ENCODE measurements at regions not wholly inside any gene's neighbourhood (a gene's known extent, or its start where the extent isn't known, plus 50 kb on each side); places are given as distances from the start of the nearest gene placed in this dataset.
"Not testable (repeated sequence)": the region's sequence is repeated elsewhere in the genome, so short reads cannot be mapped to it uniquely, and the experiment has no call there.

DNA sequence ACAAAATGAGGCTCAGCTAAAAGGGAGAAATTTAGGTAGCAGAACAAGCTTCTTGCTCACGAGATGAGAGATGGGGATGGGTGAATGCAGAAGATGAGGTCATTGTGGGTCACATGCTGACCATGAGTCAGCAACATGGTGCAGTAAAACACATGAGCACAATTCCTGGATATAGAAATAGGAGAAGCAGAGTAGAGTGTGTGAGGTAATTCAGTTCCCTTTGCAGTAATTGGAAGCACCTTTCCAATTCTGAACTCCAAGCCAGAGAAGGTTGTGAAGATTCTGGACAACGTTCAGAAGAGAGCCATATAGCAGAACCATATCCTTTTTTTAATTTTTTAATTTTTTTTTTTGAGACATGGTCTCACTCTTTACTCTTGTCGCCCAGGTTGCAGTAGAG is 62.0 kb upstream of the LMNTD1 start:
- no peak for DNase-seq

DNA sequence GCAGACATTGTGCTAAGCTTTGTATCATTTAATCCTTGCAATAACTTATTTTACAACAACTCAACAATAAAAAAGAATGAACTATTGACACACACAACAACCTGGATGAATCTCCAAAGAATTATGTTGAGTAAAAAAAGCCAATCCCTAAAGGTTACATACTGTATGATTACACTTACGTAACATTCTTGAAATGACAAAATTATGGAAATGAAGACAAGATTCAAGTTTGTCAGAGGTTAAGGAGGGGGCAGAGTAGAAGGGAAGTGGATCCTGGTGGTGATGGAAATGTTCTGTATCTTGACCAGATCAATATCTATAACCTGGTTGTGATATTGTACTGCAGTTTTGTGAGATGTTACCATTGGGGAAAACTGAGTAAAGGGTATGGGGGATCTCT is 63.2 kb upstream of the LMNTD1 start:
- DNase-seq = no peak

DNA sequence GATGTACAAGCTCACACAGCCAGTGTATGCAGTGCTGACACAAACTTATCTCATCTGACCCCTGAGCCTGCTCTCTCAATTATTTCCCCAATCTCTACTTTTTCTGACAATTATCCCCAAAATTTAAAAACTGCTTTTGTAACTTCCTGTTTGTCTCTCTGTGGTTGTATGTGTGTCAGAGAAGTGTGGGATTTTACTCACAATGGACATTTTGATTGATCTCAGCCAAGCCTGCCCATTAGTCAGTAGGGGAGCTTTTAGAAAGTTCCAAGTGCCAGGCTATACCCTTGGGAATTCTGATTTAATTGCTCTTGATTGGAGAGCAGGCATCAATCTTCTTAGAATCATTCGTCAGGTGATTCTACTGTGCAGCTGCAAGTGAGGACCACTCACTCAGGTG is 64.9 kb upstream of the LMNTD1 start:
- DNase-seq = no peak

DNA sequence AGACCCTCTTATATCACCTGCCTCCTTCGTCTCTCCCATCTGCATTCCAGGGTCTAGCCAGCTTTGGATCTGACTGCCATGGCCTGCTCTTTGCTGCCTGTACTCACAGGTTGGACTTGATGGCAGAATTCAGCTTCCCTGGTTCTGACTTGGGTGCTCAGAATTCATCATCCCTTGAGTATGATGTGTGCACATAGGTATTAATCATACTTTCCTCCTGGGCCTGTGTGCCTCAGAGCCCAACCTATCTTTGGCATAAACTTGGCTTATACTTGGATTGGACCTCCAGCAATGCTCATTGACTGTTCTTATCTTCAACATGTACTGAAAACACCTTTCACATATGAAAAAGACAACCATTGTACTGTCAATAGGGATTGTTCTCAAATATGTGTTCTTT is 70.7 kb upstream of the LMNTD1 start:
- no peak for DNase-seq

DNA sequence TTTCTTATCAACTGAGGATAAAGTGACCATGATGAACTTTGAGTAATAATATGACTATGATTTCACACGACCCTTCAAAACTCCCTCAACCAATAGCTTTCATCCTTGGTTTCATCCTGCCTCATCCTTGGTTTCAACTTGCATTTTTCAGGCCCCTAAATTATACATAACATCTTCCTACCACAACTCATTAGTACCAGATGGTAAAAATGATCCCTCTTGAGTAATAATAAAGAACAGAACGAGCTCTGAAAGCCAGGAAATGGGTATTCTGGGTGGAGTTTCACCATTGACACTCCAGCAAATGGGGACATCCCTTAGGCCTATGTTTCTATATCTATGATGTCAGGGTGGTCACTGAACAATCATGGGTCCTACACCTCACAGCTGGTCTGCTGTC is 72.1 kb upstream of the LMNTD1 start:
- no peak for DNase-seq

DNA sequence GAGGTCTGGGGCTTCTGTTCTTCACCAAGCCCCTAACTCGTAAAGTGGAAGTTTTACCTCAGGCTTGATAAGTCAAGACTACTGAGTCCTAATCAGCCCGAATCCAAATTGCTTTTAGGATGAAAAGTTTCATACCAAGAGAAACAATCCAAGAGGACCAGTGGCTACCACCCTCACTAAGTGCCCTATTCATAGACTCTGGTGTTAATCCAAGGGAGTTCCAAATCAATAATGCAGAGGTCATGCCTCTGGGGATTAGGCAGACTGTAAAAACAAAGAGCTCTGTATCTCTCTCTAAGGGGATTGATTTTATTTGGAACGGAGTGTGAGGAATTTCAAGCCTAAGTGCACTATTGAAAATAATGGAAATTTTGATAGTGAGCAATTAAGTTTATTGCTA is 76.3 kb upstream of the LMNTD1 start:
- no peak for DNase-seq

DNA sequence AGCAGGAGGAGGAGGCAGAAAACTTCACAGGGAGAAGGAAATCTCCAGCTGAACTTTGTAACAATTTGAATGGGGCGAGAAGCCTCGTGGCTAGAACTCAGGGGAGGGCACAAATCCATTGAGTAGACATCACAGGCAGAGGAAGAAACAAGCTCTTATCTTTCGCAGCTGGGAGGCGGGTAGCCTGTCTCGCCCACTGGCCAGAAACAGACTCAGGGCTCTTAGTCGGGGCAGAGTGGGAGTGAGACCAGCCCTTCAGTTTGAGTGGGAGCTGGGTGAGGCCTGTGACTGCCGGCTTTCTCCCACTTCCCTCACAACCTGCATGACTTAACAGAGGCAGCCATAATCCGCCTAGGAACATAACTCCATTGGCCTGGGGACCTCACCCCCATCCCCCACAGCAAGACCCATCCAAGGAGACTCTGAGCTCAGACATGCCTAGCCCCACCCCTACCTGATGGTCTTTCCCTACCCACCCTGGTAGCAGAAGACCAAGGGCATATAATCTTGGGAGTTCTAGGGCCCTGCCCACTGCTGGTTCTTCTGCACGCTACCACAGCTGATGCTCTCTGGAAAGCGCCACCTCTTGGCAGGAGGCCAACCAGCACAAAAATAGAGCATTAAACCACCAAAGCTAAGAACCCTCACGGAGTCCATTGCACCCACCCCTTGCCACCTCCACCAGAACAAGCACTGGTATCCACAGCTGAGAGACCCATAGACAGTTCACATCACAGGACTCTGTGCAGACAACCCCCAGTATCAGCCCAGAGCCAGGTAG is 77.8 kb upstream of the LMNTD1 start:
- DNase-seq = not testable (repeated sequence)

DNA sequence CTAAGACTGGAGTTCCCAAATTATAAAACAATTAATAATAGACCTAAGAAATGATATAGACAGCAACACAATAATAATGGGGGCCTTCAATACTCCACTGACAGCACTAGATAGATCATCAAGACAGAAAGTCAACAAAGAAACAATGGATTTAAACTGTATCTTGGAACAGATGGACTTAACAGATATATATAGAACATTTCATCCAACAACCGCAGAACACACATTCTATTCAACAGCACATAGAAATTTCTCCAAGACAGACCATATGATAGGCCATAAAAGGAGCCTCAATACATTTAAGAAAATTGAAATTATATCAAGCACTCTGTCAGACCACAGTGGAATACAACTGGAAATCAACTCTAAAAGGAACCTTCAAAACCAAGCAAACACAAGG is 80.1 kb upstream of the LMNTD1 start:
- not testable (repeated sequence) for DNase-seq

DNA sequence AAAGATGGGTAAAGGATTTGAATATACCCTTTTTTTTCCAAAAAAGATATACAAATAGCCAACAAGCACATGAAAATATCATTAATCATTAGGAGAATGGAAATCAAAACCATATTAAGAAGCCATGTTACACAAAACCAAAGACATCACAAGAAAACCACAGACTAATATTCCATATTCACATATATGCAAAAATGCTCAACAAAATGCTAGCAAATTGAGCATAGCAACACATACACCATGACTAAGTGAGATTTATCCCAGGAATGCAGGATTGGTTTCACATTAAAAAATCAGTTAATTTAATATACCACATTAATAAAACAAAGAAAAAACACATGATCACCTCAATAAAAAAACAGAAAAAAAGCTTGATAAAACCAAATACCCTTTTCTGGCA is 84.7 kb upstream of the LMNTD1 start:
- DNase-seq = no peak

DNA sequence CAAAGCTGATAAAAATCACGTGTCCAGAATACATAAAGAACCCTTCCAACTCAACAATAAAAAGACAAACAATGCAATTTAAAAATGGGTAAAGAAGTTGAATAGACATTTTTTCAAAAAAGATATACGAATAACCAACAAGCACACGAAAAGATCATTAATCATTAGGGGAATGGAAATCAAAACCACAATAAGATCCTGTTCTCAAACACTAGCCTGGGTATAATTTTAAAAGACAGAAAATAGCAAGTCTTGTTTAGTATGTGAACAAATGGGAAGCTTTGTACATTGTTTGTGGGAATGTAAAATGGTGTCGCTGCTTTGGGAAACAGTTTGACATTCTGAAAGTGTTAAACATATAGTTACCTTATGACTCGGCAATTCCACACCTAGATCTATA is 86.3 kb upstream of the LMNTD1 start:
- DNase-seq = no peak

DNA sequence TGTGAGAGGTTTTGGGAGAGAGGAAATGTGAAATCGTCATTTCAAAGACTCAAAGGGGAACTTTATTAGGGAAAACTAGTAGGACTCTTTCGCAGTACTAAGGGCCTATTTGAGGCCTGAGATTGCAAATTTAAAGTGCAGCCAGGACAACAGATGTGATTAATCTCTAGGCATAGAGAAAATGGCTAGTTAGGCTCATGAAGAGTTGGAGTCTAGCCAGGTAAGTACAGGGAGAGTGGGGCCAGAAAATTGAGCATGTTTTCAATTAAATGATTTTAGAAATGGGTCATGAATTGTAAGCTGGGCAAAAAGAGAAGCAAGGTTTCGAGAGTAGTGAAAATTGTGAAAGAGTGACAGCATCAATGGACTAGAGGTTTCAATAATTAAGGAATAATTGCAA is 91.9 kb upstream of the LMNTD1 start:
- no peak for DNase-seq

DNA sequence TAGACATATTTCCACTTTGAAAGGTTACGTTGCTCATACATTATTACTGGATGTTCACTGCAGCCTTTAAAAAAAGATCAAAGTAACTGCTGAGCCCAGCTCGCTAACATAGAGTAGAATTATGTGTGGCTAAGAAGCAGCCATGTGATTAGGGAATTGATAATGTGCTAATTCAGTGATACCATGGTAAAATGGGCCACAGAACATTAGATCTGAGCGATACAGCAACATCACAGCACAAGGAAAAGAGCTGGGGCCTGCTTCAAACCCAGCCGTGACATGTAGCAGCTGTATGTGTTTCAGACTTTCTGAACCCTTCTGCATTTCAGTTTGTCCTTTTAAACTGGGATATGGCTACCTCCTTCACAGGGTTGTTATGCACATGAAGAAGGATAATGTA is 92.3 kb upstream of the LMNTD1 start:
- DNase-seq = no peak

DNA sequence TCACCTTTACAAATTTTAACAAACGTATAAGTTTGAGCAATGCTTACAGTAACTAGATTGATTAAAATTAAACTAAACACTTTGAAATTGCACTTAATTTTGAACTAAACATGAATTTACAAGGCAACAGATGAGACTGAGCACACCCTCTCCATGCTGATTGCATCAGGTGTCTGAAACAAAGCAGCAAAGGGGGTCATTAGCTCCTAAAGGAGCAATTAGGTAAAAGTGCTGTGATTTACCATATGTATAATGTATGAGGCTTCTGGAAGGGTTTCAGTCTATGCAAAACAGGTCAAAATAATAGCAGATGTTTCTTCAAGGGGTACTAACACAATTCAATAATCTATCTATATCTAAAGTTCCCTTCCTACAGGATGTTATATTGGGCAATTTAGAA is 98.8 kb upstream of the LMNTD1 start:
- DNase-seq = no peak

DNA sequence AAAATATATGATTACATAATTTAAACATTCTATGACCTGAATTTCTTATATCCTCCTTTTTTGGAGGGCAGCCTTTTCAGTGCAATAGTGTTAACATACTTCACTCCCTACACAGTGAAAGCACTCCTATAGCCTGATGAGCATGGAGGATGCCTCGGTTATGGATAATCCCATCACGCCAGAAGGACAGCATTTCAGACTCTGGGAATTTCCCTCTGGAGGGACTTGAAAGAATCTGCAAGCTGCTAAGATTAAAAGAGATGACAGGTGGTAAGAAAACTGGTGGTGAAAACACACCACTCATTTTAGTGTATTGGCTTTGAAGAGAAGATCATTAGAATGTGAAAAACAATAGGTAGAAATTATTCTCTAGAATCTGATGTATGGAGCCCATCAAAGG is 99.3 kb upstream of the LMNTD1 start:
- DNase-seq = no peak

DNA sequence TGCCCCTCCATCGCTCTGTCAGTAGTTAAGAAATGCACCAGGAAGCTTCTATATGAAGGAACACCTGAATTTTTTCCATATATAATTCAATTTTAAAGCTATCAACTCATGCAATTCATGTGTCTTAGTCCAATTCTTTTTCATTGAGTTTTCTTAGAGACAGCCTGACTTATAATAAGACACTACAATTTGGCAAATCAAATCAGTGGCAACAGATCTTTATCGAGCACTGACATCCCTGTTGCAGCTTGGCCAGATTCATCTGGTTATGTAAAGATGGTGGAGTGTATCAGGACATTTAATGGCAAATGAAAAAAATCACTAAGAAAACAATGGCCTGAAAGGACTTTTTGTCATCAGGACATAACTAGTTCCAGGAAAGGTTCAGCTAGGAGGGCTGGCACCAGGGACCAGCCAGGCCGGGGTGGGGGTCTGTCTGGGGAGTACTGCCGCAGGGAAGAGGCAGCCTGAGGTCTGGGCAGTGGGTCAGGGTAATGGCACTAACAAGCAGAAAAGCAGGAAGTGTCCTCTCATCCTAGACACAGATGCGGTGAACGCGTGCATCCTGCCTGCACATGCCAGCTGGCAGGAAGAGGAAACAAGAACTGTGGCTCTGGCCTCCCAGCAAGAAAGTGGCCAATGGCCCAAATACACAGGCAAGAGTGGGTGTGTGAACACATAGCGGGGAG is 100.5 kb upstream of the LMNTD1 start:
- no peak for DNase-seq

DNA sequence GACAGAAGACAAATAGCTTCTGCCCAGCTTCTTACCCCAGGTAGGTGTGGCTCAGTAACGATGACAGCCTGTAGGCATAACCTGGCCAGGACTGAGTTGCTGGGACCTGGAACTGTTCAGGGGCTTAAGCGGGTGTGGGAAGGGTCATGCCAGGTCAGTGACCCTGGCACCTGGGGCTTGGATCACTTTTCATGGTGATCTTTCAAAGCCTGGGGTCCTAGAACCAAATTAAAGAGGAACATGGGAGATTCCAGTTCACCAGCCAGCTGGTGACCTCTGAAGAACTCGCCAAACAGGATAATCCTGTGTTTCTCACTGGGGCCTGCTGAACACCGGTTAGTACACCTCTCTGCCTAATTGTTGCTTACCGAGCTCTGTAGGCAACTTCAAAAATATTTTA is 102.6 kb upstream of the LMNTD1 start:
- no peak for DNase-seq

DNA sequence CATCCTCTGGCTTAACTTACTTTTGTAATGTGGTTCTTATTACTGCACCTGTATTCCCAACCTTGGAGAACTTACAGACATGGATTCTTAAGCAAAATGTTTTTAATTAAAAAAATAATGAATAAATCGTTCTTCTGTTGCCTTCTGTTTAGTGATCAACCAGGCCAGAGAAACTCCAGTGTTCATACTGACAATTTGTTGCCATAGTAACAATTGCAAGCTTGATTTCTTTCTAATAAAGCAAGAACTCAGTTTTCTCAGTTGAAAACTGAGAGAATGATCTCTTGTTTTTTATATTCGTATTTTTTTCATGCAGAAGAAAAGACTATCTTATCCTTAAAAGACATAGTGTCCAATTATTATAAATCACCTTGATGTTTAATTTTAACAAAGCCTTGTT is 106.5 kb upstream of the LMNTD1 start:
- DNase-seq = no peak

DNA sequence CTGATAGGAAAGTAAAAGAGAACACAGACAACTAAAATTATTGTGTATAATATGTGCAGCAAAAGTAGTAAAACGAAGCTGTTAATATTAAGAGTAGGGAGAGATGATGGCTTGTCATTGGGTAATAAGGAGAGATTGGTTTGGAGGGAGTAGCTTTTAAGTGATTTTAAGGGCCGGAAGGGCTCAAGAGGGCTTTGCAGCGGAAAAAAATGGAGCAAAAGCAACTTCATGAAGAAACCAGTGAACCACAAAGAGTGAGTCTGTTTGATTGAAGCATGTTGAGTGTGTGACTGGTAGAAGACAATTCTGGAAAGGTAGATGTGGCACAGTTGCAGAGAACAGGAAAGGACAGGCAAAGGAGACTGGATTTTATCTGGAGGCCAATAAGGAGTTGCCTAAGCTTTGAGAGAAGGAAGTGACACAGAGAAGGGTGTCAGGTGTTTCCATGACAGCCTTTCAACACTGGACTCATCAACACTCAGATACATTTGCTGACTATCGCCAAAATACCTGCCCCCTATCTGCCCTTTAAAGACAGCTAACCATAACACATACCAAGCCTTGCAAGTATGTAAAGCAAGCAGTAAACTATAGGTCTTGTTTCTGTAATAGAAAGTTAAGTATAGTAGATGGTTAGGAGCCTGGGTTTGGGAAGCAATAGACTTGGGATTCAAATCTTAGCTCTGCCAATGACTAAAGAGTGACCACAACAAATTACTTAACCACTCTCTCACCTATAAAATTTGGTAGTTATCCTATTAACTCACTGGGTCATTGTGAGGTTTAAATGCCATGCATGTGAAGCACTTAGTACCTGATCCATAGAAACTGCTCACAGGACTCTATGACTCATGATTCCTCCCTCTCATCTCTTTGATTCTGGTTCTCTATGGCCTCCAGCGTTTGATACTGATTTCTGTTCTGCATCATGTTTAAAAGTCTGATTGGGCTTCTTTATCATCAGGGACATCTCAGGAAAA is 117.3 kb upstream of the LMNTD1 start:
- no peak for DNase-seq

DNA sequence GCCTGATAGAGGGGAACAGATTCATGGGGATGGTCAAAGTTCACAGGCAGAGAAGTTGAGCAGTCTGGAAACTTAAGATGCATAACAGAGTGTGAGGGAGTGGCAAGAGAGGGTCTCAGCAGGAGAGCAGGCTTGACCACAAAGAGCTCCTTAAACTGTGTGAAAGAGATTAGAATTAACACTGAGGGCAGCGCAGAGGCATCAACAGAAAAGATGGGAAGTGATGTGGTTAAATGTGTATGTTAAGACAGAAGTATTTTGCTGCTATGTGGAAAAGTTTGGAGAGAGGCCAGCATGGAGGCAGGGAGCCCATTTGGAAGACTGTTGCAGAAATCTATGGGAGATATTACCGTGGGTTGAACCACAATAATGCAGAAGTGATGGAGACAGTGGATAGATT is 122.7 kb upstream of the LMNTD1 start:
- no peak for DNase-seq

DNA sequence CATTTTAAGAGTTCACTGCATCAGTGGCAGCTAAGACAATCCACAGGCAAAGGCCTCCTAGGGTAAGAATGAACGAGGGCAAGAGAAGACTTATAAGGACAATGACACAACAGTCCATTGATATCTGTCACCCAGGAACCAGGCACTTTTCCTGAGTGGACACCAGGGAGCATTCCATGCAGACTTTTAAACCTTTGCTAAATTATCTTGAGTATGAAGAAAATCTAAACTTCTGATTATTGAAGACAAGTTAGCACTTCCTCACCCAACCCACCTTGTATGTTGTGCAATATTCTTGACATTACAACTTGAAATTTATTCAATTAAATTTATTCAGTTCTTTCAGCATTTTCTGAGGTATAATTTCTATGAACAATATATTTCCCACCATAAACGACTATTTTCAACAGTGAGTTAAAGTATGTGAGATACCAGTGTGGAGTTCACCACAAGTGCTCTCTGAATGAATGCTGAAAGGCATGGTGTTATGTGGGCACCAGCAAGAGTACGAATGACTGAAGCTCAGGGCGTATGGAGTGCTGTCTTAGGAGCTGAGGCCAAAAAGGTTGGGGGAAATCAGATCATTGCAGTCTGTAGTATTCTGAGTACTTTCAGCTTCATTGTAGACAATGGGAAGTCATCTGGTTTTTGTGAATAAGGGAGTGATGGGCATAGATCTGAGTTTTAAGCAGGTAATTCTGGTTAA is 124.3 kb upstream of the LMNTD1 start:
- no peak for DNase-seq

DNA sequence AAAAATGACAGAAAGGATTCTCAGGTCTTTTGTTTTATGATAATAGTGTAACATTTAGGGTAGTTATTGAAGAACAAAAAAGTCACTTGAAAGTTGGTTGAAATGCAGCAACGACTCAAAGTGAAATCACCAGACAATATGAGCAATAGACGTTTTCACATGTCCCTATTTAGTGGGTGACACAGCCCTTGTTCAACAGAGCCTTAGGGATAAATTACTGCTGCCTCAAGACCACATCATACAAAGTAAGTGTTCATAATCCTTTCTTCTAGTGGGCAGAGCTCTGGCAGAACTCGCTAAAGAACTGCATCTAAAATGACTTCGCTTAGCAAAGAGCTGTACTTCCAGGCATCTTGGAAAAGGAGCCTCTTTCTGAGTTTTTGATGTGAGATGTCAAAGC is 128.5 kb upstream of the LMNTD1 start:
- no peak for DNase-seq

DNA sequence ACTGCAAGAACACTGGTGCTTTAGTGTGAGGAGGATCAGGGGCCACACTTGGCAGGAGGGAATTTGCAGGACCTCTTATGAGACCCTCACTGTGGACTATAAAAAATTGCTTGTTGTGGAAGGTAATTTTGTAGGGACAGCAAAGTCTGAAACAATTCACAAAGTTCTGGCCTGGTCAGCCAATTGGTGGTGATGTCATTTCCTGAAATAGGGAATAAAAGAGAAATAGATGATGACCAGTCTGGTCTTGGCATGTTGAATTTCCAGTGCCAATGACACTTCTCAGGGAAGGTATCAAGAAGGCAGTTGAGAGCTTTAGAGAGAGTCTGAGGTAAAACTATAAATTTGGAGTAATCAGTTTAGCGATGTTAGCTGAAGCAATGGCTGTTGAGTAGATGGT is 129.3 kb upstream of the LMNTD1 start:
- DNase-seq = no peak

DNA sequence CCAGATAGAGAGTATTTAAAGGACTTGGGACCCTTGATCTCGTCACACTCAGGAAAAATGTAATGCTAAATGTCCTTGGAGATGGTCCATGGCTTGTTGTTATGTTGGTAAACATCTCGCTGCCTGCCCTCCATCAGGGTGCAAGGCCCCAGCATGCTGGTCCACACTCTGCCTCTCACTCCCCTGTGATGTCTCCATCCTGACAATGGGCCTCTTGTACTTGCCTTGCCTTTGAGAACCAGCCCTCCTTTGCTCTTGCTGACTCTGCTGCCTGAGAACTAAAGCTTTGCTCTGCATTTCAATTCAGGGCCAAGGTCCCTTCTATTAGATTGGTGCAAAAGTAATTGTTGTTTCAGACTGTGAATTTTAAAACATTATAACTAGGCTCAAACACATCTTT is 131.0 kb upstream of the LMNTD1 start:
- no peak for DNase-seq

Data from AML-193 (cell line).